Common myeloid progenitor, CD34-positive (primary cell): ENCODE measurements at regions not wholly inside any gene's neighbourhood (a gene's known extent, or its start where the extent isn't known, plus 50 kb on each side); places are given as distances from the start of the nearest gene placed in this dataset.

Experiments
- CTCF ChIA-PET: fragments of 350-600 bp; sonication (Branson Sonifier 250); formaldehyde crosslinking; loops from one replicate; lab custom pipeline; 2021; ENCODE audit warnings: antibody characterized with exemption; lab: Charles Lee
- POLR2A ChIA-PET: fragments of 350-600 bp; sonication (Branson Sonifier 250); formaldehyde crosslinking; loops from one replicate; lab custom pipeline; 2021; ENCODE audit warnings: antibody characterized with exemption; lab: Charles Lee
- DNase-seq, 3 donors: peaks; one replicate each; pipeline versions ENCODE4 v3.0.0 to v3.0.0-alpha.2; 2013
- H3K27ac ChIP-seq, 2 experiments: 1 replicate in 1 of 2; 2 replicates in 1 of 2; pipeline ENCODE4 v1.7.0; 2013; ENCODE audit warnings: inconsistent platforms in 2 of 2, low read length in 2 of 2, mild to moderate bottlenecking in 2 of 2, low read depth in 1 of 2, moderate library complexity in 1 of 2; ENCODE audit not compliant: severe bottlenecking in 2 of 2, insufficient read depth in 1 of 2, poor library complexity in 1 of 2
- H3K27me3 ChIP-seq, 5 experiments: replicated peaks in 2 of 5; 1 replicate in 3 of 5; 2 replicates in 2 of 5; pipeline versions ENCODE4 v1.6.1 to v1.7.0; 2013; ENCODE audit warnings: low read length in 4 of 5, mild to moderate bottlenecking in 2 of 5, moderate library complexity in 2 of 5, inconsistent platforms in 1 of 5; ENCODE audit not compliant: insufficient read depth in 5 of 5, control insufficient read depth in 4 of 5
- H3K36me3 ChIP-seq, 4 experiments: 1 replicate in 2 of 4; 2 replicates in 2 of 4; pipeline versions ENCODE4 v1.6.1 to v1.7.0; 2013; ENCODE audit warnings: low read length in 3 of 4, control low read depth in 1 of 4, mild to moderate bottlenecking in 1 of 4; ENCODE audit not compliant: control insufficient read depth in 4 of 4, insufficient read depth in 4 of 4
- H3K4me1 ChIP-seq, 4 experiments: 1 replicate in 3 of 4; 2 replicates in 1 of 4; pipeline versions ENCODE4 v1.6.1 to v1.7.1; 2013; ENCODE audit warnings: low read length in 3 of 4, mild to moderate bottlenecking in 3 of 4, control low read depth in 1 of 4, inconsistent platforms in 1 of 4, moderate library complexity in 1 of 4; ENCODE audit not compliant: control insufficient read depth in 4 of 4, insufficient read depth in 4 of 4; ENCODE audit errors: control extremely low read depth in 1 of 4
- H3K4me3 ChIP-seq, 7 experiments: 1 replicate in 4 of 7; 2 replicates in 3 of 7; pipeline versions ENCODE4 v1.5.1 to v1.7.0; 2013; ENCODE audit warnings: mild to moderate bottlenecking in 7 of 7, low read length in 6 of 7, moderate library complexity in 6 of 7, inconsistent platforms in 2 of 7, low read depth in 2 of 7, control low read depth in 1 of 7; ENCODE audit not compliant: insufficient read depth in 4 of 7, control insufficient read depth in 1 of 7; ENCODE audit errors: extremely low read depth in 1 of 7
- H3K9me3 ChIP-seq, 5 experiments: 1 replicate in 4 of 5; 2 replicates in 1 of 5; pipeline versions ENCODE4 v1.6.1 to v1.7.1; 2013; ENCODE audit warnings: low read length in 4 of 5, mild to moderate bottlenecking in 2 of 5, inconsistent platforms in 1 of 5, low read depth in 1 of 5, moderate library complexity in 1 of 5; ENCODE audit not compliant: control insufficient read depth in 4 of 5, insufficient read depth in 2 of 5; ENCODE audit errors: control extremely low read depth in 1 of 5
- WGBS: methylation state at CpG from one replicate; pipeline ENCODE4 v1.1.5; 2013; ENCODE audit not compliant: insufficient coverage; 5-methylcytosine and 5-hydroxymethylcytosine counted together

DNA sequence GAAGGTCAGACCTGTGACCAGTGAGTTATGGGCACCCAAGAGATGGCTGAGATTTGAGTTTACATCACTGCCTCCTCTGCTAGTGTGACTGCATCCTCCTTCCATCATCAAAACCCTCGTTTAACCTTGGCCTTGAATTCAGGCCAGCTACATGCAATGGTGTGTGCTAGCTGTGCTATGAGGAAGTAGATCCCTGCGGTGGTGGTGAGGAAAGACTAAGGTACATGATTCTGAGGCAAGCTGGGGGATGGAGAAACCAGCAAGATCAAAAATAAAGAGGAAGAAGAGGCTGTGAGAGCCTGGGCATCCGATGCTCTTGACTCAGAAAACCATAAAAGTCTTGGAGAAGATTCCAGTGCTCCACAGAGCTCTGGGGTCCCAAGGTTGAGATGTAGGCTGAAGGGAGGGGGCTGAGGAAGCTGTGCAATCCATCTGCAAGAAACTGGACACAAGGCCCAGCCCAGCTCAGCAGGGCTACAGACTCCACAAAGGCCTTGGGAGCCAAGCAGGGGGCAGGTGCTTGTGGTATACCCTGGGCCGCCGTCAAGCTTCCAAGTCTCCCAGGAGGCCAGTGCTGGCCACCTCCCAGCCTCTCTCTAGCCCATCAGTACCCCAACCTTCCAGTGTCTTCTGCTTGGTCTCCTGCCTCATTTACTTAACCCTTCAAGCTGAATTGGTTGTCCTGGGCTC is 774.8 kb downstream of the VRK1 start:
- CTCF ChIA-PET, result interaction anchor here (1.0 kb wide), 1 partner anchor 10 kb away, joined by 3 read pairs; no protein-coding TSS in a partner anchor
- DNase-seq, result peak in 2 of 3 donors; percentile 56 to 58
- 40% methylated on average over 1 of the region's 5 CpGs for WGBS
- Histone ChIP-seq H3K27ac (no peak overlapping the region), H3K36me3 (no peaks in the 10 kb centered on the region), H3K4me1 (no peaks in the 10 kb centered on the region), H3K27me3 (no peaks in the 10 kb centered on the region), H3K9me3 (peaks cover 0 to 1% (median 0%) of the 10 kb centered on the region in 5 experiments), H3K4me3 (no peak overlapping the region)
- POLR2A ChIA-PET, result no interaction called here

DNA sequence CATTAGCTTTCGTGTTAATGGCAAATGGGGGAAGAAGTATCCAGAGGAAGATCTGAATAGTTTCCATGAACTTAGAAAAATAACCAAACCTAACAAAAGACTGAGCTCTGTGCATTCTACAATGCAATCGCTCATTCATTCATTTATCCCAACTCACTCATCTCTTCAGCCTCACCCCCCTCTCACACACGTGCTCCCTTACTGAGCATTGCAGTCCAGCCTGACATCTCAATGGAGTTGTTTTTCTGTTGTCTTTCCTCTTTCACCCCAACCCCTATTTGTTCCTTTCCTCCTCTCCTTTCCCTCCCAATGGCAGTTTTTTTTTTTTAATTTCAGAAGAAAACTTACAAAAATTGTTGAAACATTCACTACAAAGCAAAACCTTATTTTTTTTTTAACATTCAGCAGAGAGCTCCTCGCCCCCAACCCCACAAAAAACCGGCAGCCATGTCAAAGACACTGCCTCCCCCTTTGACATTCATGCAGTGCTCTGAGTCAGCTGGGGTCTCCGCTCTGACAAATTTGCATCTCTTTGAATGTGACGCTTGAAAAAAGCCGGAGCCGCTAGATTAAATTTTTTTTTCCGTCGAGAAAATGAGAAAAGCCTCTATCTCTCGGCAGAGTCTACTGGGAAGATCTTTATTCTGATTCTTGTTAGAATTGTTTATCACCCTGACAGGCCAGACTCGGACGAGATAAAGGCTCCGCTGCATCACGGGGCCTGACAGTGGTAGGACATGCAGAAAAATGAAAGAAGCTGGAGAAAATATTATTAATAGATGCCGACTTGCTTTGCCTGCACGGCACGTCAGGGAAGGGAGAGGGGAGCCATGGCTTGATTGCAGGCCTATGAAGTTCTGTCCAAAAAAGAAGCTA is 775.6 kb downstream of the VRK1 start:
- Histone ChIP-seq H3K27me3 (no peaks in the 10 kb centered on the region), H3K4me1 (no peaks in the 10 kb centered on the region), H3K27ac (no peak overlapping the region), H3K4me3 (no peak overlapping the region), H3K36me3 (no peaks in the 10 kb centered on the region), H3K9me3 (no peaks in the 10 kb centered on the region)
- WGBS, result 87% methylated on average over 16 of the region's 19 CpGs
- POLR2A ChIA-PET, result no interaction called here
- DNase-seq, result no peak
- CTCF ChIA-PET, result interaction anchor here (1.0 kb wide), 1 partner anchor 9 kb away, joined by 3 read pairs; no protein-coding TSS in a partner anchor

DNA sequence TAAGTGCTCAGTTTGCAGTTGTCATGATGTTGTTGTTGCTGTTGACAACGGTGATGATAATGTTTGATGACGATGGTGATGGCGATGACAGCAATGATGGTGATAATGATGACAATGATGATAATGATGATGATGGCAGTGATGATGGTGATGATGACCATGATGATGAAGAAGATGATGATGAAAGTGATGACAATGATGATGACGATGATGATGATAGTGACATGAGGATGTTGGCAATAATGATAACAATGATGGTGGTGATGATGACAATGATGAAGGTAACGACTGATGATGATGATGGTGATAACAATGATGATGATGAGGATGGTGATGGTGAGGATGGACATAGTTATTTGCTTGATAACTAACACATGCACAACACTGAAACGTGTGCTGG is 778.5 kb downstream of the VRK1 start:
- Histone ChIP-seq H3K4me1 (no peaks in the 10 kb centered on the region), H3K27ac (no peak overlapping the region), H3K27me3 (no peaks in the 10 kb centered on the region), H3K9me3 (no peaks in the 10 kb centered on the region), H3K36me3 (no peaks in the 10 kb centered on the region), H3K4me3 (no peak overlapping the region)
- DNase-seq, result no peak
- POLR2A ChIA-PET, result no interaction called here
- WGBS, result 97% methylated on average over 5 of the region's 6 CpGs
- CTCF ChIA-PET, result no interaction called here

GRCh38 chr14:97578982-97579548 is 781.9 kb downstream of the VRK1 start:
- H3K9me3 ChIP-seq, result no peaks in the 10 kb centered on the region
- ChIA-PET CTCF (interaction anchor here (0.6 kb wide), 1 partner anchor 268 kb away, joined by 3 read pairs; no protein-coding TSS in a partner anchor), POLR2A (no interaction called here)

DNA sequence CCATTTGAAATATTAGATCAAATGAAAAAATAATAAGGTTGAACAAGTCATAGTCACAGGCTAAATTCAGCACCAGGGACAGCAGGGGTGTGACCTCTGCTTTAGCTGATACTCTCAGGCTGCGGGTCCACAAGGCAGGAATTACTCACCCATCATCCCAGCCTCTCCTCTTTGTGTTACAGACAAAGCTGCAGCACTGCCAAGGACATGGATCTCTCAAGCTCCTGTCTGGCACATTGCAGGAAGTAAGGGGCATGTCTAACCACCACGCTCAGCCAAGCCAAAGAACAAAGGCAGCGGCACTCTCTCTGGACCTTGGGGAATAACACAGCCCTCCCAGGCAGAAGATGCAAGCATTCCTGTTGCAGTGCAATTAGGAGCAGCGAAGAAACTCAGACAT is 783.8 kb downstream of the VRK1 start:
- ChIA-PET CTCF (interaction anchor here (0.6 to 1.2 kb wide), 2 partner anchors 396 to 567 kb away, joined by 3 to 5 read pairs; no protein-coding TSS in a partner anchor), POLR2A (no interaction called here)
- Histone ChIP-seq H3K9me3 (no peaks in the 10 kb centered on the region), H3K4me3 (no peak overlapping the region), H3K36me3 (no peaks in the 10 kb centered on the region), H3K27ac (no peak overlapping the region), H3K4me1 (no peaks in the 10 kb centered on the region), H3K27me3 (no peaks in the 10 kb centered on the region)
- DNase-seq, result peak in 2 of 3 donors; percentile 21 to 23
- WGBS, result 93% methylated on average over 3 of the region's 4 CpGs

More at GRCh38 chr14:97578982-97579548, 781.9 kb downstream of the VRK1 start:
- Histone ChIP-seq H3K27ac (no peak overlapping the region), H3K4me1 (no peaks in the 10 kb centered on the region), H3K36me3 (no peaks in the 10 kb centered on the region), H3K27me3 (no peaks in the 10 kb centered on the region), H3K4me3 (no peak overlapping the region)
- DNase-seq, result no peak

- ChIA-PET POLR2A (no interaction called here), CTCF (interaction anchor here (1.0 kb wide), 1 partner anchor 10 kb away, joined by 3 read pairs; no protein-coding TSS in a partner anchor)
- H3K27ac ChIP-seq, result no peak overlapping the region
- no CpG with 5 or more reads among the region's 1 CpG for WGBS
- H3K27me3 ChIP-seq, result no peaks in the 10 kb centered on the region
- no peak for DNase-seq
- H3K4me1 ChIP-seq, result no peaks in the 10 kb centered on the region
- H3K4me3 ChIP-seq, result no peak overlapping the region
- H3K9me3 ChIP-seq, result no peaks in the 10 kb centered on the region
- H3K36me3 ChIP-seq, result no peaks in the 10 kb centered on the region
Observed at GRCh38 chr14:97582022-97582421, 784.8 kb downstream of the VRK1 start.
